ENCODE measurements at regions not wholly inside any gene's neighbourhood (a gene's known extent, or its start where the extent isn't known, plus 50 kb on each side); places are given as distances from the start of the nearest gene placed in this dataset.
"Not testable (repeated sequence)": the region's sequence is repeated elsewhere in the genome, so short reads cannot be mapped to it uniquely, and the experiment has no call there.

DNA sequence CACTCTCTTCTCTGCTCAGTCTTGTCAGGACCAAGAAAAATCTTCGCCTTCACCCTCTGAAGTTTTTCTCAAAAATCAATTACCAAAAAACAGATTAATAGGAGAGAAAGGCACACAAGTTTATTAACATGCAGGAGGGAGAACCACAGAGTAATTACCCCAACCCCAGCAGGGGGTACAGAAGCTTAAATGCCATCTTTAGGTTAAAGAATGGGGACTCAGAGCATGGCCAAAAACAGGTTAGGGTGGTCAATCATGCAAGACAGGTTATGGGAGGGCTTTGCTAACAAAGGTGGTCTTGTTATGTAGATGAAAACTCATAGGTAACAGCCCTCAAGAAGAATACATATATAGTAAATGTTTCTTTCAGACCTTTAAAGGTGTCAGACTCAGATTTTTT, 100.5 kb upstream of the BTN3A2 start:
- no peak for DNase-seq (ENCODE audit: low spot score)

DNA sequence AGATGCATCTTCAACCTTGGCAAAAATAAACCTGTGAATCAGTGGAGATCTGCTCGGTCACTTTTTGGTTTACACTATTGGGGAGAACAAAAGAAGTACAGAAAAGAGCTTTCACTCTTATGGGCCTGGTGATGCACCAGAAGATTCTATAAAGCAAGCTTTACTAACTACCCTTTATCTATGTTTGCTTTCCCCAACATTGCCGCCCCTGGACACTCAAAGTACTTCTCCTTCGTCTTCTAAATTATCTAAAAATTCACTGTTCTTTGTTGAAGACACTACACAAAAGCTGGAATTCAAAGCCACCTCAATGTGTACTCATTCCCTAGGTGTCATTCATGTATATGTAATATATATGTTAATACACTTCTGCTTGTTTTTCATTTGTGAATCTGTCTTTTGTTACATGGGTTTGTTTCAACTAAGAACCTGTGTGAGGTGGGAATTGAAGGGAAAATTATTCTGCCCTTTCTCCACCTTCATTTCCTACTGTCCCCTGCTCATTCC, 97.9 kb upstream of the BTN3A2 start:
- DNase-seq (ENCODE audit: low spot score): no peak

DNA sequence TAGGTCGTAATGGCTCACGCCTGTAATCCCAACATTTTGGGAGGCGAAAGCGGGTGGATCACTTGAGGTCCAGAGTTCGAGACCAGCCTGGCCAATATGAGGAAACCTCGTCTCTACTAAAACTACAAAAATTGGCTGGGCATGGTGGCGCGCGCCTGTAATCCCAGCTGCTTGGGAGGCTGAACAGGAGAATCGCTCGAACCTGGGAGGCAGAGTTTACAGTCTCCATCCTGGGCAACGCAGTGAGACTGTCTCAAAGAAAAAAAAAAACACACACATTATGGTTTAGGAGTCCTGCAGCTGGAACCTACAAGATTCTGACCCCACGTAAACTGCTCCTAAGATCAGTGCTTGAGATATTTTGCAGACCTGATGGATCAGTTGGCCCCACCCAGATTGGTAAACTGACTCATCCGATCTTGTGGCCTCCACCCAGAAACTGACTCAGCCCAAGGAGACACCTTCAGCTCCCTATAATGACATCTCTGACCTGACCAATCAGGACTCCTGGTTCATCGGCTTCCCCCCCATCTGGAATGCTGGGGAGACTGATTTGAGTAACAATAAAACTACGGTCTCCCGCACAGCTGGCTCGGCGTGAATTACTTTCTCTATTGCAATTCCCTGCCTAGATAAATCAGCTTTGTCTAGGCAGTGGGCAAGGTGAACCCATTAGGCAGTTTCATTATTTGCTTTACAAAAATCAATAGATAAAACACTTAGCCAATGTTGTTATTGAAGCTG, 96.2 kb upstream of the BTN3A2 start:
- DNase-seq (ENCODE audit: low spot score): no peak

- DNase-seq (ENCODE audit: low spot score): no peak
These were observed 95.2 kb upstream of the BTN3A2 start for GRCh38 chr6:26269531-26270485.

DNA sequence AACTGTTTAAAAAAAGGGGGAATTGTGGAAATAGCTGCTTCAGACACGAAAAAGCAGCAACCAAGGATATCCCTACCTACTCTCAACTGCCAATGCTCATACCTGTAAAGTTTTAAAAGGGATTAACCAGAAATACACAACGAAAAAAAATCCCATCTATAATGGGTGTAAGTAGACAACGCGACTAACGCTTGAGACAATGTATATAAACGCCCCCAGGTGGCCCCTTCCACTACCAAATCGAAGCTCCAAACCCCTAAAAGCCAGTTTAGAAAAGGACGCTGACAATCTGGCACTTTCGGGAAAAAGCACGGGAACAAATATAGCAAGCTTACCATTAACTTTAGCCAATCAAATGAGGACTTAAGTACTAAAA, 94.5 kb upstream of the BTN3A2 start:
- no peak for DNase-seq (ENCODE audit: low spot score)

- DNase-seq (ENCODE audit: low spot score): no peak
These were observed 93.9 kb upstream of the BTN3A2 start for GRCh38 chr6:26270903-26271667.

- no peak for DNase-seq (ENCODE audit: low spot score)
These were observed 93.4 kb upstream of the BTN3A2 start for GRCh38 chr6:26271668-26272024.

DNA sequence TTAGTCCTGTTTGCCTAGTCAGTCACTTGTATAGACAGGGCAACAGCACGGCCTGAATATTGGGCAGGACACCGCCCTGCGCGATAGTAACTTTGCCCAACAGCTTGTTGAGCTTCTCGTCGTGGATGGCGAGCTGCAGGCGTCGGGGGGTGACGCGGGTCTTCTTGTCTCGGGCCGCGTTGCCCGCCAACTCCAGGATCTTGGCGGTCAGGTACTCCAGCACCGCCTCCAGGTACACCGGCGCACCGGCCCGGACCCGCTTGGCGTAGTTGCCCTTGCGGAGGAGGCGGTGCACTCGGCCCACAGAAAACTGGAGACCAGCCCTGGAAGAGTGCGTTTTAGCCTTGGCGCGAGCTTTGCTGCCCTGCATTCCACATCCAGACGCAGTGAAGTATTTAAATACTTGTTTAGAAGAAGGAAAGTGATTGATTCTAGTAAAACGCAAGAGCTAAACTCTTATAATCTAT, 92.8 kb upstream of the BTN3A2 start:
- no peak for DNase-seq (ENCODE audit: low spot score)

- DNase-seq (ENCODE audit: low spot score): no peak
These were observed 91.1 kb upstream of the BTN3A2 start for GRCh38 chr6:26273673-26274588.

GRCh38 chr6:26275663-26276062, 89.3 kb upstream of the BTN3A2 start:
- DNase-seq (ENCODE audit: low spot score): no peak

- DNase-seq (ENCODE audit: low spot score): no peak
These were observed 88.0 kb upstream of the BTN3A2 start for GRCh38 chr6:26276841-26277648.

GRCh38 chr6:26278536-26278935, 86.5 kb upstream of the BTN3A2 start:
- DNase-seq (ENCODE audit: low spot score): no peak

DNA sequence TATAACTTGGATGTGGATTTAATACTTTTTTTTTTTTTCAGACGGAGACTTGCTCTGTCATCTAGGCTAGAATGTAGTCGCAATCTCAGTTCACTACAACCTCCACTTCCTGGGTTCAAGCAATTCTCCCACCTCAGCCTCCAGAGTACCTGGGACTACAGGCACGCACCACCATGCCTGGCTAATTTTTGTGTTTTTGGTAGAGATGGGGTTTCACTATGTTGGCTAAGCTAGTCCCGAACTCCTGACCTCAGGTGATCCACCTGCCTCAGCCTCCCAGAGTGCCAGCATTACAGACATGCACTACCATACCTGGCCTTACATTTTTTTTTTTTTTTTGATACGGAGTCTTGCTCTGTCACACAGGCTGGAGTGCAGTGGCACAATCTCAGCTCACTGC, 85.6 kb upstream of the BTN3A2 start:
- DNase-seq (ENCODE audit: low spot score): not testable (repeated sequence)

GRCh38 chr6:26280407-26280806, 84.6 kb upstream of the BTN3A2 start:
- DNase-seq (ENCODE audit: low spot score): no peak

DNA sequence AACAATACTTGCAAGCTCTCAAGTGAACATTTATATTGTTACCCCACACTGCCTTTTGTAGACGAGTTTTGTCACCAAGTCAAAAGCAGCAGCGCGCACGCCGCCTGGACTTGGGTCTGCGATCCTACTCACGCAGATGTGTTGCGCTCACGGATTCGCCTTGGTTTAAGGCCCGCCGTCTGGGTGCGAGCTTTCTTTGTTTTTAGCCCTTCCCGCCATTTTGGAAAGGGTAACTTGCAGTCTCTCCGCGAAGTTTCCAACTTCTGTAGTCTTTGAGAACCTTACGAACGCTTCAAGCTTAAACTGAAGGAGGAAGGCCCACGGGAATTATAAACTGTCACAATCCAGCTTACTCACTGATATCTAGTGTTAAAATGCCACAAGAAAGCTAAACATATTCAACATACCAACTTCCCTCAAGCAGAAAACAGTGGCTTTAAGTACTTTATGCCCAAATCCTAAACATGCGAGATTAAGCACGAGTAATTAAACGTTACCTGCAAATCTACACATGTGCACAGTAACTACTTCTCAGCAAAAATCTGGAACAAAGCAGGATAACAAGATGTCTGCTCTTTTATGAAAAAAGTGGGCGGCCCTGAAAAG, 80.4 kb upstream of the BTN3A2 start:
- DNase-seq (ENCODE audit: low spot score): no peak

DNA sequence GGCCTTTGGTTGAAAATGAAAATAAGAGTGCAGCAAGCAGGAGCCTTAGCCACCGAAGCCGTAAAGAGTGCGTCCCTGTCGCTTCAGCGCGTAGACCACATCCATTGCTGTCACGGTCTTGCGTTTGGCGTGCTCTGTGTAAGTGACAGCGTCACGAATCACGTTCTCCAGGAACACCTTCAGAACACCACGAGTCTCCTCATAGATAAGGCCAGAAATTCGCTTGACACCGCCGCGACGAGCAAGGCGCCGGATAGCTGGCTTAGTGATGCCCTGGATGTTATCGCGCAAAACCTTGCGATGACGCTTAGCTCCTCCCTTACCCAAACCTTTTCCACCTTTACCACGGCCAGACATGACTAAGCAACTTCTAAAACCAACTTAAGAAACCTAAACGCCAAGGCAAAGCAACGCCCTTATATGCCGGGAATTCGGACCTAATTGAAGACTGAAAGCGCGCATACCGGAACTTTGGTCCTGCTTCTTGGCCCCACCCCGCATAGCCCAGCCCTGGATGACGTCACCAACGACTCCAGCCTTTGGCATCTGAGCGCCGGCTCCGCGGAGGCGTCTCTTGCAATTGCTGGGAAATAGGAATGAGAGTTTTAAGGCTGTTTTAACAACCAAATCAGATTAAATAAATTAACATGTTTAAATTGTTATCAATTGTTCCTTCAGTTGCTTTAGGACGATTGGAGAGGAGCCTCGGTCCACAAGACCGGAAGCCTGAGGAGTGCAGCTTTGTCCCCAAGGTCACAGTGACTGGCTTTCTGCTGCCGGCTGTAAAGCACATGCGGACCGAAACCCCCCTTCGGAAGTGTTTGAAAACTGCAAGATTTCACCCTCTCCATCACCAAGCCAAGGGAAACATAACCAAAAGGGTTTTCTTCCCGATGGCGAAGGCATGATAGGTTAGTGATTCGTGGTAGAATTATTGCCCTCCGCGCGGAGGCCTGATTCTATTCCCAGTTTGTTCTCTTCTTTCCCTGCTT, 79.6 kb upstream of the BTN3A2 start:
- DNase-seq (ENCODE audit: low spot score): peak; percentile 45

GRCh38 chr6:26286168-26286877, 78.7 kb upstream of the BTN3A2 start:
- no peak for DNase-seq (ENCODE audit: low spot score)

GRCh38 chr6:26288155-26288554, 76.8 kb upstream of the BTN3A2 start:
- no peak for DNase-seq (ENCODE audit: low spot score)

Measured in HuH-7 (cell line).